ENCODE measurements at regions not wholly inside any gene's neighbourhood (a gene's known extent, or its start where the extent isn't known, plus 50 kb on each side); places are given as distances from the start of the nearest gene placed in this dataset.
"Not testable (repeated sequence)": the region's sequence is repeated elsewhere in the genome, so short reads cannot be mapped to it uniquely, and the experiment has no call there.

GRCh38 chr5:91464886-91465646 is 81.9 kb upstream of the ARRDC3 start:
- DNase-seq (ENCODE audit: low spot score), result no peak
- TF ChIP-seq, protein P1, sequence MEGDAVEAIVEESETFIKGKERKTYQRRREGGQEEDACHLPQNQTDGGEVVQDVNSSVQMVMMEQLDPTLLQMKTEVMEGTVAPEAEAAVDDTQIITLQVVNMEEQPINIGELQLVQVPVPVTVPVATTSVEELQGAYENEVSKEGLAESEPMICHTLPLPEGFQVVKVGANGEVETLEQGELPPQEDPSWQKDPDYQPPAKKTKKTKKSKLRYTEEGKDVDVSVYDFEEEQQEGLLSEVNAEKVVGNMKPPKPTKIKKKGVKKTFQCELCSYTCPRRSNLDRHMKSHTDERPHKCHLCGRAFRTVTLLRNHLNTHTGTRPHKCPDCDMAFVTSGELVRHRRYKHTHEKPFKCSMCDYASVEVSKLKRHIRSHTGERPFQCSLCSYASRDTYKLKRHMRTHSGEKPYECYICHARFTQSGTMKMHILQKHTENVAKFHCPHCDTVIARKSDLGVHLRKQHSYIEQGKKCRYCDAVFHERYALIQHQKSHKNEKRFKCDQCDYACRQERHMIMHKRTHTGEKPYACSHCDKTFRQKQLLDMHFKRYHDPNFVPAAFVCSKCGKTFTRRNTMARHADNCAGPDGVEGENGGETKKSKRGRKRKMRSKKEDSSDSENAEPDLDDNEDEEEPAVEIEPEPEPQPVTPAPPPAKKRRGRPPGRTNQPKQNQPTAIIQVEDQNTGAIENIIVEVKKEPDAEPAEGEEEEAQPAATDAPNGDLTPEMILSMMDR (IDR thresholded peaks at IDR 0.05; ENCODE audit: extremely low read depth, missing control alignments), result no peak

- TF ChIP-seq, protein P1 (IDR thresholded peaks at IDR 0.05; ENCODE audit: extremely low read depth, missing control alignments), result no peak
- DNase-seq (ENCODE audit: low spot score), result no peak
Measured at GRCh38 chr5:91457681-91458058, 74.6 kb upstream of the ARRDC3 start.

GRCh38 chr5:91456928-91457680 is 74.0 kb upstream of the ARRDC3 start:
- TF ChIP-seq, protein P1 (IDR thresholded peaks at IDR 0.05; ENCODE audit: extremely low read depth, missing control alignments), result no peak
- no peak for DNase-seq (ENCODE audit: low spot score)

- TF ChIP-seq, protein P1 (IDR thresholded peaks at IDR 0.05; ENCODE audit: extremely low read depth, missing control alignments), result no peak
Measured at GRCh38 chr5:91449083-91449482, 66.0 kb upstream of the ARRDC3 start.

GRCh38 chr5:91448079-91448478 is 65.0 kb upstream of the ARRDC3 start:
- not testable (repeated sequence) for DNase-seq (ENCODE audit: low spot score)

More at GRCh38 chr5:91449083-91449482, 66.0 kb upstream of the ARRDC3 start:
- DNase-seq (ENCODE audit: low spot score), result no peak

GRCh38 chr5:91446880-91447279 is 63.8 kb upstream of the ARRDC3 start:
- DNase-seq (ENCODE audit: low spot score), result not testable (repeated sequence)

- TF ChIP-seq, protein P1 (IDR thresholded peaks at IDR 0.05; ENCODE audit: extremely low read depth, missing control alignments), result no peak
- DNase-seq (ENCODE audit: low spot score), result no peak
Measured at GRCh38 chr5:91443761-91444467, 60.8 kb upstream of the ARRDC3 start.

DNA sequence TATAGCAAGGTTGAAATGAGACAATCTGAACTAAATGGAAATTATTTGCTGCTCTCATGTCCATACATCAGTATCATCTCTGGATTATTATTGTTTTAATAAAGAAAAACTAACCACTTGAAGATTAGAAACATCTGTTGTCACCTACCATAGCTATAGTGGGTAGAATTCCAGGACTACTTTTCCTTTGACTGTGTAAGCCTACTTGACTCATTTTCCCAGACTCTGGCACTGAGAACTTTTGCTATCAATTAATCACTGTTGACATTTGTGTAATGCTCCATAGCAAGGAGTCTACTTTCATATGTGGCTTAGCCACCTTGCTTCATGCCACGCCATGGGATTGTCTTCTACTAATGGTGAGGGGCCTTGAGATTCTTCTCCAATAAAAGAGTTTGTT is 59.9 kb upstream of the ARRDC3 start:
- TF ChIP-seq, protein P1 (IDR thresholded peaks at IDR 0.05; ENCODE audit: extremely low read depth, missing control alignments), result no peak
- DNase-seq (ENCODE audit: low spot score), result no peak

Measured in GM20000 (cell line).